ENCODE measurements at regions not wholly inside any gene's neighbourhood (a gene's known extent, or its start where the extent isn't known, plus 50 kb on each side); places are given as distances from the start of the nearest gene placed in this dataset.

DNA sequence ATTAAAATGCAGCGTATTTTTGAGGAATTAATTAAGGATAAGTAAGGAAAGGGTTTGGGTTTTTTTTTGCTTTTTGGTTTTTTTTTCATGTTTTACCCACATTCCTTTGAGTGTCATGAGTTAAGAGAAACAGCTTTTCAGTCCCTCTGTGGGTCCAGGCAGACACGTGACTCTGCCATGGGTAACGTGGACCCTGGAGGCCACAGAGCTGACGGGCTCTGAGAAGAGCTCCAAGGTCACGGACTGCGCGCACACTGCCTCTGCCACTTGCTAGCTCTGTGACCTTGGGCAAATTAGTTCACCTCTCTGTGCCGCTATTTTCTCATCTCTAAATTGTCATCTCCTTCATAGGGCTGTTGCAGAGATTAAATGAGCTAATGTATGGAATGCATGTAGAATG is 588.2 kb upstream of the CDH11 start:
- no peak overlapping the region for H3K18ac ChIP-seq (ENCODE audit: extremely low read depth, low read length)
- no peak overlapping the region for H3K23ac ChIP-seq (ENCODE audit: insufficient read length)
- H3K9me3 ChIP-seq (ENCODE audit: insufficient read depth in 2 of 2, low read depth in 1 of 2, low read length in 1 of 2), result no peaks in the 10 kb centered on the region
- no peak overlapping the region for H2BK15ac ChIP-seq (ENCODE audit: low read length)
- no peak overlapping the region for H3K14ac ChIP-seq (ENCODE audit: insufficient read length)
- no peak overlapping the region for H3K56ac ChIP-seq (replicated peaks; ENCODE audit: insufficient read length, low read depth, low read length)
- FAIRE-seq, result no peak
- no peak for DNase-seq (ENCODE audit: low read depth in 1 of 2, low spot score in 2 of 2)
- H3K4me3 ChIP-seq (ENCODE audit: extremely low read depth in 1 of 4, insufficient read depth in 2 of 4, low read depth in 3 of 4, low read length in 4 of 4), result no peak overlapping the region
- H3K23me2 ChIP-seq (ENCODE audit: low read depth, low read length), result no peaks in the 10 kb centered on the region
- ChIA-PET POLR2A (ENCODE audit: partially characterized antibody) (no interaction called here), CTCF (ENCODE audit: partially characterized antibody) (interaction anchor here (0.8 kb wide), 3 partner anchors 13 to 580 kb away, joined by 3 to 4 read pairs (median 3); no protein-coding TSS in a partner anchor)
- no peaks in the 10 kb centered on the region for H3K79me1 ChIP-seq (ENCODE audit: low read depth, low read length)
- H4K8ac ChIP-seq (ENCODE audit: extremely low read depth, insufficient read depth, low read length), result no peak overlapping the region
- no peak overlapping the region for H3K27ac ChIP-seq (ENCODE audit: low read depth, low read length)
- H4K20me1 ChIP-seq (replicated peaks in 1 of 2; ENCODE audit: control insufficient read depth in 1 of 2, insufficient read depth in 2 of 2, low read length in 2 of 2), result no peaks in the 10 kb centered on the region
- H3K79me2 ChIP-seq (ENCODE audit: control insufficient read depth in 1 of 2, insufficient read depth in 2 of 2, low read length in 2 of 2), result no peaks in the 10 kb centered on the region
- H3K36me3 ChIP-seq (ENCODE audit: control insufficient read depth in 2 of 4, insufficient read depth in 4 of 4, low read length in 3 of 4), result no peaks in the 10 kb centered on the region; a peak in 2 of 8 replicates
- no peak overlapping the region for H2BK20ac ChIP-seq (ENCODE audit: low read length)
- no peak overlapping the region for H3K4ac ChIP-seq (replicated peaks; ENCODE audit: insufficient read length, low read depth, low read length)
- no peak for TF ChIP-seq SP2 (IDR thresholded peaks at IDR 0.05; ENCODE audit: low read length)
- TF ChIP-seq GABPA (IDR thresholded peaks at IDR 0.05; ENCODE audit: borderline replicate concordance, insufficient read depth, low read length), result no peak
- TF ChIP-seq, protein P1, sequence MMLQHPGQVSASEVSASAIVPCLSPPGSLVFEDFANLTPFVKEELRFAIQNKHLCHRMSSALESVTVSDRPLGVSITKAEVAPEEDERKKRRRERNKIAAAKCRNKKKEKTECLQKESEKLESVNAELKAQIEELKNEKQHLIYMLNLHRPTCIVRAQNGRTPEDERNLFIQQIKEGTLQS (IDR thresholded peaks at IDR 0.05; ENCODE audit: insufficient read depth, low read depth, low read length), result no peak
- H3K9ac ChIP-seq (replicated peaks in 1 of 4; ENCODE audit: extremely low read depth in 1 of 4, low read depth in 3 of 4, low read length in 3 of 4), result no peak overlapping the region
- peaks cover 2 to 8% (median 6%) of the 10 kb centered on the region in 4 experiments; a peak in 6 of 7 replicates for H3K4me1 ChIP-seq (replicated peaks in 1 of 4; ENCODE audit: control insufficient read depth in 3 of 4, insufficient read depth in 4 of 4, low read length in 3 of 4)
- H4K5ac ChIP-seq (ENCODE audit: insufficient read length, low read depth, low read length), result no peak overlapping the region
- no peak overlapping the region for H2AK5ac ChIP-seq (ENCODE audit: low read depth, low read length)
- no peak overlapping the region for H2BK5ac ChIP-seq (ENCODE audit: low read depth, low read length)
- no peak overlapping the region for H2BK120ac ChIP-seq (replicated peaks; ENCODE audit: low read depth, low read length)
- no peak overlapping the region for H2AFZ ChIP-seq (ENCODE audit: low read length)
- 97 to 100% methylated on average over 1 to 8 of the region's 8 CpGs for WGBS, 2 experiments (ENCODE audit: extremely low coverage in 1 of 2, insufficient coverage in 1 of 2, insufficient read length in 1 of 2, insufficient replicate concordance in 2 of 2, low coverage in 1 of 2, low lambda C conversion rate in 2 of 2, missing lambda C conversion rate in 1 of 2)
- 0 out of 7 replicates have a peak, but pooled peaks cover 0 to 2% (median 0%) of the 10 kb centered on the region in 4 experiments for H3K27me3 ChIP-seq (replicated peaks in 1 of 4; ENCODE audit: control insufficient read depth in 3 of 4, extremely low read depth in 1 of 4, insufficient read depth in 3 of 4, low read length in 3 of 4)
- no peak overlapping the region for H2BK12ac ChIP-seq (ENCODE audit: low read depth, low read length)
- no peak overlapping the region for H3K4me2 ChIP-seq (ENCODE audit: insufficient read depth in 1 of 2, low read depth in 2 of 2, low read length in 2 of 2)
- H4K91ac ChIP-seq (replicated peaks; ENCODE audit: insufficient read length, low read length), result no peak overlapping the region

Data from H1 (cell line).